ENCODE measurements at regions not wholly inside any gene's neighbourhood (a gene's known extent, or its start where the extent isn't known, plus 50 kb on each side); places are given as distances from the start of the nearest gene placed in this dataset.

DNA sequence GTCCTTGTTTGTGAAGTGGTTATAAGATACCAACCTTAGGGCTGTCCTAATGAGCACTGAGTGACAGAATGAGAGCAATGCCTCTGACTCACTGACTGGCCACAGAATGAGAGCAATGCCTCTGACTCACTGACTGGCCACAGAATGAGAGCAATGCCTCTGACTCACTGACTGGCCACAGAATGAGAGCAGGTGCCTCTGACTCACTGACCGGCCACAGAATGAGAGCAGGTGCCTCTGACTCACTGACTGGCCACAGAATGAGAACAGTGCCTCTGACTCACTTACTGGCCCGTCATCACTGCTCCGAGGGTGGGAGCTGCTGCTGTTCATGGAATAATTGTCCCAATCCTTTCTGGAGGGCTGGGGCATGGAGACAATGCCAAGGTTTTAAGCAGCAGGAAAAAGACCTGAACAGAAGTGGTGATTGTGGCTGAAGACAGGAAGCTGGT is 265.2 kb upstream of the PPP2R2D start:
- ATAC-seq (ENCODE audit: poor library complexity) (no peak), DNase-seq (no peak)
- intact Hi-C loops (cut with DNase I), result no loop called here

DNA sequence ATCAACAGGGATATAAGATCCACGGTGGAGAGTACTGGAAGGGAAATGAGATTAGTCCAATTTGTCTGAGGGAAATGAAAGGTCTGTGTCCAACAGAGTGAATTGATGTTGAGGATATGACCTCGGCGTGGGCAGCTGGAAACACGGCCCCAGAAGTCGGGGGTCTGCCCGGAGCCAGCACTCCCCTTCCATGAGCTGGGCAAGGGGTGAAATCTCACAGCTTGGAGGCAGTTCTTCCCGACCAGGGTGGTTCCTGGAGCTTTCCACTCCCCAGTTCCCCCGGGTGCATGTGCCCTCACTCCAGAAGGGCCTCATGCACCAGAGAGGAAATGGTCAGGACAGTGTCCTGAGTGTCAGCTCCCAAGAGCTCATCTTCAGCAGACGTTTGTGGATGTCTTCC is 264.7 kb upstream of the PPP2R2D start:
- DNase-seq (no peak), ATAC-seq (ENCODE audit: poor library complexity) (no peak)
- intact Hi-C loops (cut with DNase I), result no loop called here

DNA sequence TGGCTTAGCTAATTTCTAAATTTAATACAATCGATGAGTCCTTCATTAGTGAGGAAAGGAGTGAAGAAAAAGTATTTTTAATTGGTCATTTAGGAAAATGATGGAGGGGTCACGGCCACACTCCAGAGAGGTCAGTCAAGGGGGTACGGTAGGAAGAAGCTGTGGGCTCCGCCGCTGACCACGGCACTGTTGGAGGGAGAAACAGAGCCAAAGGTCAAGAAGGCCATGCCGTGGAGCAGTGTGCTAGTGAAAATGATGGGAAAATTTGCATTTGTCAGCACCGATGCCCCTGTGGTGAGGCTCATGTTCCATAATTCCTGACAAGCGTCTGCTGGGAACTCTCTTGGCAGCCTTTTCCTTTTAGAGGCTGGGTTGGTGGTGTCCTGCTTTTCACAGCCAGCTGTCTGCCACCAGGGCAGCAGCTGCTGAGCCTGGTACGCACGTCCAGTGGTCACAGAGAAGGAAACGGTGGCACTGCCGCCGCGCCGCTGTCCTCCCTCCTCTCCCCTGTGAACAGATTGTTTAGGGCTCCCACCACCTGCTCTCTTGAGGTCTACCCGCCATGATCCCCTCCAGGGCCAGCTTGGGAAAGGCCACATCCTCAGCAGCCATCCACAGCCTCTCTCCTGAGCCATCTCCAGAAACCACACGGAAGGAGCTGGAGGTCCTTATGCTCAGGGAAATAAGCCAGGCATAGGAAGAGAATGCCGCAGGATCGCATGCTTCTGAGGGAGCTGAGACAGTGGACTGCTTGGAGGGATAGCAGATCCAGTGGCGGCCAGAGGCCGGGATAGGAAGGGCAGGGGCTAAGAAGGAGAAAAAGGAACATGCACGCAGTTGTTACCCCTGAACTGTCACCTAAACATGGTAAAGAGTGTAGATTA is 263.7 kb upstream of the PPP2R2D start:
- ATAC-seq (ENCODE audit: poor library complexity), result no peak
- intact Hi-C loops (cut with DNase I), result no loop called here
- no peak for DNase-seq

DNA sequence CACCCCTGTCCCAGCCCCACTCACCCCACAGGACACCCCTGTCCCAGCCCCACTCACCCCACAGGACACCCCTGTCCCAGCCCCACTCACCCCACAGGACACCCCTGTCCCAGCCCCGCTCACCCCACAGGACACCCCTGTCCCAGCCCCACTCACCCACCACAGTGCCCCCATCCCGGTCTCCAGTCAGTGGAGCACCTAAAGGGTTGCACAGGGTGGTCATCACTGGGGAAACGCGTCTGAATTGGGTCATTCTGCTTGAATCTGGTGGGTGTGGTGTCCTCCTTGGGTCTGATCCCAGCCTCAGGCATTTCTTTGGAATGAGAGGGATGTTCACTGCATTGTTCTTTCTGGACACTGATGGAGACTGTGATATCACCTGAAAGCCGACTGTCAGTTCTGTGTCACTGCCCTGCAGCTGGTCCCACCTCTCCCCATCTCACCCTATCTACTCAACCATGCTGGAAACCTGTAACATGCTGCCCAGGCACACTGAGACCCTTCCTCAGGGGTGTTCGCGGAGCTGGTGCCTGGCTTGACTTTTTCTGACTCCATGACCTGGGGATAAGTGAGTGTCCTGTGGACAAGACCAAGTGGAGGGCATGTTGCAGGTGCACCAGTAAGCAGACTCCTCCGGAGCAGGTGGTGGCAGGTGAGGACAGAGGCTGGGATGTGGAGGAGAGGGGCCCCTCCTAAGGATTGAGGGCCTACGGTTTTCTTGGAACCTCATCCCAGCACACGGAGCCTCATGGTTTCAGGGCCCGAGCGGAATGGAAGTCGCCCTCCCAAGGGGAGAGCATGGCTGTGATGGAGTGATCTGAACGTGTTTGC is 262.5 kb upstream of the PPP2R2D start:
- ATAC-seq (ENCODE audit: poor library complexity) (no peak), DNase-seq (no peak)
- intact Hi-C loops (cut with DNase I), result no loop called here

DNA sequence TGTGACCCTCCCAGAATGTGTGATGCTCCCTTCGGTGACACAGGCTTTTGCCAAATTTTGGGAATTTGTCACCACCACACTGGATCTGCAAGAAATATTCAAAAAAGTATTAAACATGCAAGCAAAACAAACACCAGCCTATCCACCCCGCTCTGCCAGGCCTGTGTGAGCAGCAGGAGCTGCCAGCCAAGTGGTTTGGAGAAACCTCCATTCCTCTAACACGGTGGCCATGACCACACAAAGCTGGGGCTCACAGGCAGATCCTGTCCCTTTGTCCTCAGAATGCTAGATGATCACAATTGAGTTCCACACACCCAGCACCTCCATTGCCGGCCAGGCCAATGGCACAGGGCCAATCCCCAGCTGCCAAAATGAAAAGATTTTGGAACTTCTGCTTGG is 261.9 kb upstream of the PPP2R2D start:
- intact Hi-C loops (cut with DNase I), result no loop called here
- no peak for DNase-seq
- no peak for ATAC-seq (ENCODE audit: poor library complexity)

DNA sequence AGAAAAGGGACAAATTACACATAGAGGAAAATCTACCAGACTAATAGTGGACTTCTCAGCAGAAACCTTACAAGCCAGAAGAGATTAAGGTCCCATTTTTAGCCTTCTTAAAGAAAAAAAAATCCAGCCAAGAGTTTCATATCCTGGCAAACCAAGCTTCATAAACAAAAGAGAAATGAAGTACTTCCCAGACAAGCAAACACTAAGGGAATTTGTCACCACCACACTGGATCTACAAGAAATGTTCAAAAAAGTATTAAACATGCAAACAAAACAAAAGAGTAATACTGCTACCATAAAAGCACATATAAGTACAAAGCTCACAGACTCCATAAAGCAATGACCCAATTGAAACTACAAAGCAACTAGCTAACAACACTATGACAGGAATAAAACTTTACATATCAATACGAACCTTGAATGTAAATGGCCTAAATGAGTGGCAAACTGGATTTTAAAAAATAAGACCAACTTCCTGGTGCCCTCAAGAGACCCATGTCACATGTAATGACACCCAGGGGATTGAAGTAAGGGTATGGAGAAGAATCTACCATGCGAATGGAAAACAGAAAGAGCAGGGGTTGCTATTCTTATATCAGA is 260.7 kb upstream of the PPP2R2D start:
- intact Hi-C loops (cut with DNase I), result no loop called here
- DNase-seq (no peak), ATAC-seq (ENCODE audit: poor library complexity) (no peak)

DNA sequence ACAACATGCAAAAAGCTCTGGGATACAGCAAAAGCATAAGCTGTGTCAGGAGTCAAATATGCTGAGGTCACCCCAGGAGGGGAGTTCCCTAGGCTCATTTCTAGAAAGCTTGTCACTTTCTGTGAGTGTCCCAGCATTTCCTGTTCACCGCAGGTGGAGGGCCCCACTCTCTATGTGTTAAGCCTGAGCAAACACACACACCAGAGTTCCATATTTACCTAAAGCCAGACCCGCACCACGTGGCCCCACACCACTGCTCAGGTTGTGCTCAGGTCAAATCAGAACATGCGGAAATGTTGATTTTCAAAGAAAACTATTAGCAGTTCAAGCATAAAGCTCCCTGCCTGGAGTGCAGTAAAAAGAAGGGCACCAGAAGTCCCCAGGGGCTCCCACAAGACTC is 259.6 kb upstream of the PPP2R2D start:
- ATAC-seq (ENCODE audit: poor library complexity) (no peak), DNase-seq (no peak)
- intact Hi-C loops (cut with DNase I), result no loop called here

DNA sequence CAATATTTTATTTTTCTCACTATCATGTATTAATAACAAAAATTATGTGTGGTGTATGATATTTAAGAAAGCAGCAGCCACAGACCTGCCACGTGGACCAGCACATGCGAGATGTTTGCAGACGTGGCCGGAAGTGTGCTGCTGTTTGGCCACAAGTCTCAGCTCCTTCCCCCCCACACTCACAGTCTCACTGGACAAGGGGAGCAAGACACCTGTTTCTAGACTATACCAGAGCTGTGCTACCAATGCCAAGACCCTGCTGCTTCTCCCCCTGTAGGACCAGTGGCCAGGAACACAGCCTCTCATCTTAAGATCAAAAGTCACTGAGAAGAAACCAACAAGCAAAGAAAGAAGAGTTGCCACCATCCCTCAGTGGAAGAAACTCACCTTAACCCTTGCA is 258.9 kb upstream of the PPP2R2D start:
- DNase-seq (no peak), ATAC-seq (ENCODE audit: poor library complexity) (no peak)

DNA sequence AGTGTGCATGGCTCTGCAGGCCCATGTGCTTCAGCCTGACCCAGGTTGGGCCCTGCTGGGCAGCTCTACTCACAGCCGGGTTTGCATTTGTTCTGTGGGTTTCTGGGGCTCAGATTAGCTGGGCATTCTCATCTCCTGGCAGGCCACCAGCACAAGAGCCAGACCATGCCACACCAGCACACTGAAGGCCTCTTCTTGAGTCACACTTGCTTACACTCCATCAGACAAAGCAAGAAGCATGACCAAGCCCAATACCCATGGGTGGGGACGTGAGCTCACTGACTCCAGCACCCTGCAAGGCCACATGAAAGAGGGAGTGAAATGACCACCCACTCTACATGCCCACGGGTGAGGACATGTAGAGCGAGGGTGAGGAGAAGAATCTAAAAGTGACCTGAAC is 257.8 kb upstream of the PPP2R2D start:
- intact Hi-C loops (cut with DNase I), result no loop called here
- DNase-seq, result no peak
- ATAC-seq (ENCODE audit: poor library complexity), result no peak

More for the DNA sequence above, 258.9 kb upstream of the PPP2R2D start:
- intact Hi-C loops (cut with DNase I), result no loop called here

DNA sequence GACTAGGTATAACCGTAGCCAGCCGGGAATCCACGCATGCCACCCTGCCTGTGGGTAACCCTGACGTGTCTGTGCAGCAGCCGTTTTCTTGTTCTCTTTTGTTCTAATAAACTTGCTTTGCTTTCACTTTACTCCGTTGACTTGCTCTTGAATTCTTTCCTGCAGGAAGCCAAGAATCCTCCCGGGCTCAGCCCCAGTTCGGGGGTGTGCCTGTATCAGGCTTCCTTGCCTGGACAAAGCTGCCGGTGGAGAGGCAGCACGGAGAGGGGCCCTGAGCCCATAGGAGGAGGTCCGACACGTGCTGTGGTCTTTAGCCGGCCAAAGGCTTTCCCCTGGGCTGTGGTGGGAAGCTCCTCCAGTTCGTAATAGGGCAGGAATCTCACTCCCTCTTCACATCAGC is 256.5 kb upstream of the PPP2R2D start:
- intact Hi-C loops (cut with DNase I), result no loop called here
- peak; percentile 57 for ATAC-seq (ENCODE audit: poor library complexity)
- DNase-seq, result no peak

DNA sequence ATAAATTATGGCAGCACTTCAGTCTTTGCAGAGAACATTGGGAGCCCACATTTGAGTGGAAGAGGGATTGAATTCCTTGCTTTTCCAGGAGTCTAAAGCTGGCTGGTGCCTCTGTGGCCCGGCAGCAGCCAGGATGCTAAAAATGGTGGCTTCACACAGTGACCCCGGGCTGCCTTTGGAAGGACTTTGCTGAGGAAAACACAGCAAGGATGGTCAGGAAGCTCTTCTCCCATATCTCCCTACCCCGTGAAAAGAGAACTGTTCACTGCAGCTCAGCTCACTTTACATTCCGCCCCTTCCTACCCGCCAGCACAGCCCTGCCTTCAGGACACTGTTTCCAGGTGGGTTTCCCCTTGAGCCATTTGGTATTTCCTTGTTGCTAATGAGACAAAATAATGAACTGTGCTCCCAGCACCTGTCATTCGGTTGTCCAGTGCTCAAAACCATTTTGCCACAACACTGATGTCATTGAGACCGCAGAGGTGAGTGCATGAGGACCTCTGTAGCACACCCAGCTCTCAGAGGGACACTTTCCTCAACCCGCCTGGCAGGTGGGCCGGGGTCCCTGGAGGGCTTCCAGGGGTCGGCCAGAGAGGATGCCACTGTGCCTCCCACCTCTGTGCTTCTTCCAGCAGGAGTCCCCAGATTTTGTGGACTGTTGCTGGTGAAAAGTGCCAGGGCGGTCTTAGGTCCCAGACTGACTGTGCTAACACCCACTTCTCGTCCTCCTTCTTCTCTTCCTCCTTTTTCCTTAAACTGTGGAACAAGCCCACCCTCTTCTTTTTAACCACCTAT is 255.7 kb upstream of the PPP2R2D start:
- no peak for ATAC-seq (ENCODE audit: poor library complexity)
- intact Hi-C loops (cut with DNase I), result no loop called here

DNA sequence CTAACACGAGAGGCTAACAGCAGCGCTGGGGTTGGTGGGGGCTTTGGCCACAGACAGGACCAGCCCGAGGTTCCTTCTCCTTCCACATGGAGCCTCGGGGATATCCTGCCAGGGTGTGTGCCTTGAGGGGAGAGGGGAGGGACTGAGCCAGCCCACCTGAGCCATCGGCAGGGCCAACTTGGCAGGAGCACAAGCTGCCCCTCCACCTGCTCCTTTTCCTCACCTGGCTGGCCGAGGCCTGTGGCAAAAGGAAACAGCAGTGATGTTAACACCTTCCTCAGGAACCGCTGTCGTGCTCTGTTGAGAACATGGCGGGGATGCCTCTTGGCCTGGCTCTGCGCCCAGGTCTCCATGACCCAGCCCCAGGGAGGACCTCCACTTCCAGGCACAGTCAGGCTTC is 255.1 kb upstream of the PPP2R2D start:
- intact Hi-C loops (cut with DNase I), result no loop called here
- no peak for DNase-seq
- no peak for ATAC-seq (ENCODE audit: poor library complexity)

More for the DNA sequence above, 255.7 kb upstream of the PPP2R2D start:
- no peak for DNase-seq

DNA sequence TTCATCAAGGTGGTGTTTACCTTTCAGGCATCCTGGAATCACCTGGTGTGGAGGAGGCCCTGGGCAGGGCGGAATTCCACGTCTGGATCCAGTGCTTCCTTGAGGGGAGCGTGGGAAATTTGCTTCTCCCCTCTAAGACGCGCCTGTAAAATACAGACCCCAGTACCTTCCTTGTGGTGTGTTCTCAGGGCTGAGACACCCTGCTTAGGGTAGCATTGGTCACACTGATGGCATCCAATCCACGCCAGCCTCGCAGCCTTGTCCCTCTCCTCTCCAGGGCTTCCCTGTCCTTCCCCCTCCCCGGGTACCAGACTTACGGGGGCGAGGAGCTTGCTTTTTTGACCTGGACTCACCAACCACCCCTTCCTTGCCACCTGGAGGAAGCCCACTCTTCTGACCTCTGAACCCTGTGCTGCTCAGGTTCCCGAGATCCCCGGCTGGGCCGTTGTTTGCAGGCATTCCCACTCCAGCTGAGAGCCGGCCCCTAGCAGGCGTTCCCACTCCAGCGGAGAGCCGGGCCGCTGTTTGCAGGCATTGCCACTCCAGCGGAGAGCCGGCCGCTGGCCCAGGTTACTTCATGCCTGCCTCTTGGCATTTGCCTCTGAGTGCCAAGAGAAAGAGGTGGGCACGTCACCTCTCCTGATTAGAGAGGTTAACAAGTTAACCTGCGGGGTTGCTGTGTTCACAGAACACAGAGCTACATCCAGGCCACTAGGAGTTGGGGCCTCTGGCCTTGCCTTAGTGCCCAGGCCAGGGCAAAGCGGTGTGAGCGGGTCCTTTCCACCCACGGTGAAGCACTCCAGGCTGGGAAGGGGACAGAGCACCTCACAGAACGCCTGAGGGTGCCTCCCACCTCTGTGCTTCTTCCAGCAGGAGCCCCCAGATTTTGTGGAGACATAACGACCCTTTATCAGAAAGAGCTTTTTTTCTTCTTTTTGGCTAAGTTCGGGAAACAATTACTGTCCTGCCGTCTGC is 254.0 kb upstream of the PPP2R2D start:
- ATAC-seq (ENCODE audit: poor library complexity), result no peak
- DNase-seq, result no peak
- intact Hi-C loops (cut with DNase I), result no loop called here

DNA sequence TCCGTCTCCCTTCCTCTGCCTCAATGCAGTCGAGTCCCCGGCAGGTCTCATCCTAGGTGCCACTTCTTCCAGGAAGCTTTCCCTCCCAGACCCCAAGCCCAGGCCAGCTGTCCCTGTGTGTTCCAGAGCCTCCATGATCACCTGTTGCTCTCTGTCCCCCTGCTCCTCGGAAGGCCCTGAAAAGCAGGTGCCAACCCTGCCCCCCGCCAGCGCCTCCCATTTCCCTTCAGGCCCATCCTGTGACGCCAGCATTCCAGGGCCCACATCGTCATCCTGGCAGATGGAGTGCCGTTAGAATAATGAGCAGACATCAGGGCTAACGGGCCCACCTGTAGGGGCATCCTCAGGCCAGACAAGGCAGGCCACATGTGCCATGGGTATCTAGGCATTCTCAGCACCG is 253.0 kb upstream of the PPP2R2D start:
- ATAC-seq (ENCODE audit: poor library complexity), result no peak
- no peak for DNase-seq
- intact Hi-C loops (cut with DNase I), result no loop called here

DNA sequence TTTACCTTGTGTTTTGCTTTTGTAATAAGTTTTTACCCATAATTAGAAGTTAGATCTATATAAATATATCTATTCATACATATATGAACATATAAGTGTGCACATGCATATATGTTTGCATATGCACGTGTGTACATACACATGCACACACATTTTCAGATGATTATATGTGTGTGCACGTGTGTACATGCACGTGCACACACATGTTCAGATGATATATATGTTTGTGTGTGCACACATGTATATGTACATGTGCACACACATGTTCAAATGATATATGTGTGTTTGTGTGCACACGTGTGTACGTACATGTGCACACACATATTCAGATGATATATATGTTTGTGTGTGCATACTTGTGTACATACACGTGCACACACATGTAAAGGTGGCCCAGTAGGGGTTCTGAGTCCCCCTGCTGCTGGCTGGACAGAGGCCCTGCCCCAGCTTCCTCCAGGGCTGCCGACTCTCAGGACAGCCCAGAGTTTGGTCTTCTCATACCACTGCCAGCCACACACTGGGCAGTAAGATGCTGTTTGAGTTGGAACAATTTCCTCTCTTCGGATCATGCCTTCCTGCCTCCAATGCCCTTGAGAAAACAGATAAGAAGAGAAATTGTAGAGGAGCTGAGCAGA is 252.3 kb upstream of the PPP2R2D start:
- no peak for DNase-seq
- intact Hi-C loops (cut with DNase I), result no loop called here
- ATAC-seq (ENCODE audit: poor library complexity), result no peak

DNA sequence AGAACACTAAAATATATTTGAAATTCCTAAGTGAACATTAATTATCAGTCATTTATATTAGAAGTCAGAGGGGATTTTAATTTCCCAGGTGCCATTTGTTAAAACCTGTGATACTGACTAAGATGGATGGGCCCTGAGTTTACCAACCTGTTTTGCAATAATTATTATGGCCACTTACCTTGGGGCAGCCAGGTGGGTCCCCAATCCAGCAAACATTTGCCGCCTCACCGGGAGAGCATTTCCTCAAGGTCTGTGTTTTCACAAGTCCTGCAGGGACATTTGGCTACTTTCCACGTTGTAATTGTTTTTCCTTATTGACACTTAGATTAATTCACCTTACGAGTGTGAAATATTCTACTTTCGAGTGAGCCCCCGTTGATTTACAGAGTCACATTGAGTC is 251.2 kb upstream of the PPP2R2D start:
- intact Hi-C loops (cut with DNase I), result no loop called here
- DNase-seq, result no peak
- no peak for ATAC-seq (ENCODE audit: poor library complexity)

DNA sequence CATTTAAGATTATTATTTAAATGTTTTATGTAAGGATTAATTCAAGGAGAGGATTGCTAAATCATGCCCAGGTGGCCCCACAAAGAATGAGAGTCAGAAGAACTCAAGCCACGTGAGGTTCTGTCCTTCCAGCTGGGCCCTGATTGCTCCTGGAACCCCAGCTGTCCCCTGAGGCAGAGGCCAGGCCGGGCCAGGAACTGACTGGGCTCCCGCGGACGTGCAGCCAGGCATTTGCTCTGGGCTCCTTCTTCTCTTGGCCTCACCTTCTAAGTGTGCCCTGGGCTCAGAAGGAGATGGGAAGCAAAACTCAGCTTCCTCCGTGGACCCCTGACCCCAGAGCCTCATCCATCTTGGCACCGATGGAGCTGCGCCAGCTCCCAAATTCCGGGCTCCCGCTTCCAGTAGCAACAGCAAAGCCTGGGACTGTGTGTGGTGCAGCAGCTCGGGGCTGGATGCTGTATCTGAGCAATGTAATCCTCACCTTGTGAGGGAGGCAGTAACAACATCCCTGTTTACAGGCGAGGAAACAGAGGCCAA is 250.6 kb upstream of the PPP2R2D start:
- intact Hi-C loops (cut with DNase I), result no loop called here
- ATAC-seq (ENCODE audit: poor library complexity) (no peak), DNase-seq (no peak)
